H54 (cell line): ENCODE measurements at regions not wholly inside any gene's neighbourhood (a gene's known extent, or its start where the extent isn't known, plus 50 kb on each side); places are given as distances from the start of the nearest gene placed in this dataset.

Source experiments
- DNase-seq: peaks from one replicate; pipeline ENCODE4 v3.0.0; 2011; ENCODE audit warnings: low spot score, mixed read lengths; ENCODE audit not compliant: insufficient read length
- FAIRE-seq: peaks from 3 replicates; lab custom pipeline; 2011; peaks lifted over from hg19 to GRCh38; lab: Jason Lieb, UNC
- POLR2A ChIP-seq: IDR thresholded peaks from 2 replicates; pipeline ENCODE4 v1.6.1; 2011; ENCODE audit warnings: low read depth, mild to moderate bottlenecking, low read length

GRCh38 chr1:213715182-213715581 lies 272.6 kb upstream of the PROX1 start:
- FAIRE-seq: no peak
- TF ChIP-seq POLR2A: no peak
- no peak for DNase-seq

- no peak for TF ChIP-seq POLR2A
- DNase-seq (no peak), FAIRE-seq (no peak)
Observed at GRCh38 chr1:213719462-213719861, 268.3 kb upstream of the PROX1 start.

GRCh38 chr1:213720032-213720431 lies 267.7 kb upstream of the PROX1 start:
- no peak for FAIRE-seq
- no peak for TF ChIP-seq POLR2A
- DNase-seq: no peak

- DNase-seq (no peak), FAIRE-seq (no peak)
Observed at GRCh38 chr1:213723187-213723586, 264.6 kb upstream of the PROX1 start.

GRCh38 chr1:213724640-213725536 lies 262.9 kb upstream of the PROX1 start:
- no peak for DNase-seq
- FAIRE-seq: no peak
- no peak for TF ChIP-seq POLR2A

More at GRCh38 chr1:213723187-213723586, 264.6 kb upstream of the PROX1 start:
- TF ChIP-seq POLR2A: no peak

- FAIRE-seq (no peak), DNase-seq (no peak)
- TF ChIP-seq POLR2A: no peak
Observed at GRCh38 chr1:213727853-213728592, 259.8 kb upstream of the PROX1 start.

GRCh38 chr1:213728593-213729536 lies 258.9 kb upstream of the PROX1 start:
- no peak for FAIRE-seq
- DNase-seq: no peak

GRCh38 chr1:213733705-213734104 lies 254.1 kb upstream of the PROX1 start:
- FAIRE-seq: no peak
- no peak for TF ChIP-seq POLR2A
- DNase-seq: no peak

More at GRCh38 chr1:213728593-213729536, 258.9 kb upstream of the PROX1 start:
- TF ChIP-seq POLR2A: no peak

GRCh38 chr1:213737398-213738035 lies 250.3 kb upstream of the PROX1 start:
- TF ChIP-seq POLR2A: no peak
- DNase-seq: no peak
- FAIRE-seq: no peak

GRCh38 chr1:213738658-213739057 lies 249.1 kb upstream of the PROX1 start:
- DNase-seq: no peak
- no peak for TF ChIP-seq POLR2A
- FAIRE-seq: no peak

- no peak for TF ChIP-seq POLR2A
- FAIRE-seq: no peak
- DNase-seq: no peak
Observed at GRCh38 chr1:213742992-213743391, 244.8 kb upstream of the PROX1 start.

- TF ChIP-seq POLR2A: no peak
- FAIRE-seq: no peak
- no peak for DNase-seq
Observed at GRCh38 chr1:213744780-213745179, 243.0 kb upstream of the PROX1 start.

GRCh38 chr1:213745451-213745850 lies 242.3 kb upstream of the PROX1 start:
- TF ChIP-seq POLR2A: no peak
- DNase-seq: no peak
- no peak for FAIRE-seq
